ENCODE measurements at regions not wholly inside any gene's neighbourhood (a gene's known extent, or its start where the extent isn't known, plus 50 kb on each side); places are given as distances from the start of the nearest gene placed in this dataset.

DNA sequence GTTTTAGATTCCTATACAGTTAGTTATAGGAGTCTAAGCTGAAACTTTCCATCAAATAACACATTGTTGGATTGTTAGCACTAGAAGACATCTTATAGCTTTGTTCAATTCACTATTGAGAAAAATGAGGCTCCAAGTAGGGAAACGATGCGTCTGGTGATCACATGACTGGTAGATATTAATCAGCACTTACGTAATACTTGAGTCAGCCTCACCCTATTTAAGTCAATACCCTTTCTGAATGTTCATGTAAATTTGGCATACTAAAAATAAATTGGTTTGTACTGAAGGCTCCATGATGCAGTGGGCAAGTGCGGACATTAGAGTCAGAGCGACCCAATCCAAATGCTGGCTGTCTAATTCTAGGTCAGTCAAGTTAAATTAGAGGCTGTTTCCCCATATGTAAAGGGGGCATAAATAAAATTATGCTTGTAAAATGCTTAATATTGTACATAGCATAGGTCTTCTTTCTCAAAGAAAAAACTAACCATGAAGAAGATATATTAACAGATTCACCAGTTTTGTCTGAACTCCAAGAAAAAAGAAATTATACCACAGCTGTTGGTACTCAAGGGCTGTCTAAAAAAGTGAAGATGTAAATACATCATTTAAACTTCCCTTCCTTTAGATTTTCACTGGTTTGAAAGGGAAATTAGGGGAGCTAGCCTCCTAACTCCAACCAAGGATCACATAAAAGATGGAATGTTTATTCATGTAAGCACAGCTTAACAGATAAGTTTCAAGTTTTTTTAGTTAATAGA lies 406.6 kb upstream of the TLE4 start:
- ChIA-PET CTCF (interaction anchor here (1.1 kb wide), 2 partner anchors 10 to 27 kb away, joined by 3 read pairs; no protein-coding TSS in a partner anchor), POLR2A (no interaction called here)
- ATAC-seq: no peak
- H3K4me1 ChIP-seq: peaks cover 13% of the 10 kb centered on the region; the same call in 2 of the 3 replicates
- peaks cover 6% of the 10 kb centered on the region; the same call in 1 of the 3 replicates for H3K9me3 ChIP-seq
- WGBS (ENCODE audit: missing lambda C conversion rate): 85% methylated on average over 5 of the region's 5 CpGs
- TF ChIP-seq CHD4 (IDR thresholded peaks at IDR 0.05; ENCODE audit: borderline replicate concordance): no peak
- TF ChIP-seq, protein P1, sequence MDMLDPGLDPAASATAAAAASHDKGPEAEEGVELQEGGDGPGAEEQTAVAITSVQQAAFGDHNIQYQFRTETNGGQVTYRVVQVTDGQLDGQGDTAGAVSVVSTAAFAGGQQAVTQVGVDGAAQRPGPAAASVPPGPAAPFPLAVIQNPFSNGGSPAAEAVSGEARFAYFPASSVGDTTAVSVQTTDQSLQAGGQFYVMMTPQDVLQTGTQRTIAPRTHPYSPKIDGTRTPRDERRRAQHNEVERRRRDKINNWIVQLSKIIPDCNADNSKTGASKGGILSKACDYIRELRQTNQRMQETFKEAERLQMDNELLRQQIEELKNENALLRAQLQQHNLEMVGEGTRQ (IDR thresholded peaks at IDR 0.05): 0 out of 2 replicates have a peak, but pooled peaks have one; percentile 13
- no peak for TF ChIP-seq JUNB (IDR thresholded peaks at IDR 0.05)
- TF ChIP-seq CEBPB (IDR thresholded peaks at IDR 0.05): 0 out of 4 replicates have a peak, but pooled peaks of 1 of the 2 experiments have one; percentile 8
- TF ChIP-seq CHD2 (IDR thresholded peaks at IDR 0.05; ENCODE audit: low read length, partially characterized antibody): no peak
- TF ChIP-seq TFCP2L1 (CRISPR knock-in tag; IDR thresholded peaks at IDR 0.05): no peak
- no peak for TF ChIP-seq CBX2 (IDR thresholded peaks at IDR 0.05; ENCODE audit: borderline replicate concordance, low read depth)
- TF ChIP-seq EHMT2 (IDR thresholded peaks at IDR 0.05; ENCODE audit: low read depth): no peak
- no peak for DNase-seq (ENCODE audit: low read depth in 1 of 2, low spot score in 1 of 2)
- no peak overlapping the region for H3K27ac ChIP-seq
- no peak for FAIRE-seq
- H3K4me3 ChIP-seq: no peak overlapping the region
- peak overlapping the region; percentile 28; the same call in 1 of the 3 replicates for H3K4me2 ChIP-seq

DNA sequence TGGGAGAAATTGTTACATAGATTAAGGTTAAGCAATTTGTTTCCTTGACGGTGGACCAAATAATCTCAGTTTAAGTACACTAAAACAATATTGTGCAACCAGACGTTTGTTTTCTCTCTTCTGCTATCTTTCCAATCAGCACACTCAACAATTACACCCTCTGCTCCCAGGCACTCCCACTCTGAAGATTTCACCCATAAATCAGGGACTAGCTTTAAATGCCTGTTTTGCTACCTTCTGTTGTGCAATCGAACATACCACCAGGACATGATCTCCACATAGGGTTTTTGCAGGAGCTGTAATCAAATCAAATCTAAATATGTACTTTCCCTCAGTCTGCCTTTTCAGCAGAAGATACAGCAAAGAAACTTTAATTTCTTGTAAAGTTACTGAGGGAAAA lies 405.8 kb upstream of the TLE4 start:
- CTCF ChIA-PET: interaction anchor here (1.1 kb wide), 1 partner anchor 9 kb away, joined by 3 read pairs; no protein-coding TSS in a partner anchor
- POLR2A ChIA-PET: no interaction called here
- TF ChIP-seq, protein P2, sequence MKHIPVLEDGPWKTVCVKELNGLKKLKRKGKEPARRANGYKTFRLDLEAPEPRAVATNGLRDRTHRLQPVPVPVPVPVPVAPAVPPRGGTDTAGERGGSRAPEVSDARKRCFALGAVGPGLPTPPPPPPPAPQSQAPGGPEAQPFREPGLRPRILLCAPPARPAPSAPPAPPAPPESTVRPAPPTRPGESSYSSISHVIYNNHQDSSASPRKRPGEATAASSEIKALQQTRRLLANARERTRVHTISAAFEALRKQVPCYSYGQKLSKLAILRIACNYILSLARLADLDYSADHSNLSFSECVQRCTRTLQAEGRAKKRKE (CRISPR knock-in tag; IDR thresholded peaks at IDR 0.05; ENCODE audit: low read depth): no peak
- no peak for TF ChIP-seq POLR2A (IDR thresholded peaks at IDR 0.05; ENCODE audit: low read length)
- no peak for TF ChIP-seq ESRRA (IDR thresholded peaks at IDR 0.05; ENCODE audit: borderline replicate concordance, low read length)
- TF ChIP-seq PHF8 (IDR thresholded peaks at IDR 0.05; ENCODE audit: borderline replicate concordance, low read depth): no peak
- TF ChIP-seq EHMT2 (IDR thresholded peaks at IDR 0.05; ENCODE audit: low read depth): no peak
- TF ChIP-seq, protein P3, sequence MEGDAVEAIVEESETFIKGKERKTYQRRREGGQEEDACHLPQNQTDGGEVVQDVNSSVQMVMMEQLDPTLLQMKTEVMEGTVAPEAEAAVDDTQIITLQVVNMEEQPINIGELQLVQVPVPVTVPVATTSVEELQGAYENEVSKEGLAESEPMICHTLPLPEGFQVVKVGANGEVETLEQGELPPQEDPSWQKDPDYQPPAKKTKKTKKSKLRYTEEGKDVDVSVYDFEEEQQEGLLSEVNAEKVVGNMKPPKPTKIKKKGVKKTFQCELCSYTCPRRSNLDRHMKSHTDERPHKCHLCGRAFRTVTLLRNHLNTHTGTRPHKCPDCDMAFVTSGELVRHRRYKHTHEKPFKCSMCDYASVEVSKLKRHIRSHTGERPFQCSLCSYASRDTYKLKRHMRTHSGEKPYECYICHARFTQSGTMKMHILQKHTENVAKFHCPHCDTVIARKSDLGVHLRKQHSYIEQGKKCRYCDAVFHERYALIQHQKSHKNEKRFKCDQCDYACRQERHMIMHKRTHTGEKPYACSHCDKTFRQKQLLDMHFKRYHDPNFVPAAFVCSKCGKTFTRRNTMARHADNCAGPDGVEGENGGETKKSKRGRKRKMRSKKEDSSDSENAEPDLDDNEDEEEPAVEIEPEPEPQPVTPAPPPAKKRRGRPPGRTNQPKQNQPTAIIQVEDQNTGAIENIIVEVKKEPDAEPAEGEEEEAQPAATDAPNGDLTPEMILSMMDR (IDR thresholded peaks at IDR 0.05): no peak
- TF ChIP-seq, protein P4, sequence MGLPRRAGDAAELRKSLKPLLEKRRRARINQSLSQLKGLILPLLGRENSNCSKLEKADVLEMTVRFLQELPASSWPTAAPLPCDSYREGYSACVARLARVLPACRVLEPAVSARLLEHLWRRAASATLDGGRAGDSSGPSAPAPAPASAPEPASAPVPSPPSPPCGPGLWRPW (IDR thresholded peaks at IDR 0.05): no peak
- TF ChIP-seq CEBPB (IDR thresholded peaks at IDR 0.05): peak; percentile 72 to 73; a peak in 3 of 4 replicates
- TF ChIP-seq HEYL (CRISPR knock-in tag; IDR thresholded peaks at IDR 0.05): no peak
- TF ChIP-seq CHD2 (IDR thresholded peaks at IDR 0.05; ENCODE audit: low read length, partially characterized antibody): no peak
- TF ChIP-seq TP53 (CRISPR knock-in tag; IDR thresholded peaks at IDR 0.05): no peak
- no peak for TF ChIP-seq CBX8 (IDR thresholded peaks at IDR 0.05)
- TF ChIP-seq MAZ (IDR thresholded peaks at IDR 0.05; ENCODE audit: borderline replicate concordance, low read depth, low read length): no peak
- peak; percentile 75 for TF ChIP-seq GATA3 (IDR thresholded peaks at IDR 0.05; ENCODE audit: borderline replicate concordance)
- ATAC-seq (no peak), FAIRE-seq (no peak), DNase-seq (ENCODE audit: low read depth in 1 of 2, low spot score in 1 of 2) (peak in 1 of 2 experiments; percentile 32)
- no peak overlapping the region for H3K4me3 ChIP-seq
- H3K4me2 ChIP-seq: peak overlapping the region; percentile 28
- H3K9me3 ChIP-seq: peaks cover 7% of the 10 kb centered on the region; the same call in 1 of the 3 replicates
- no peak overlapping the region for H3K27ac ChIP-seq
- WGBS (ENCODE audit: missing lambda C conversion rate): 20% methylated on average over 3 of the region's 3 CpGs
- H3K4me1 ChIP-seq: peaks cover 13% of the 10 kb centered on the region; the same call in 2 of the 3 replicates
